ENCODE measurements at regions not wholly inside any gene's neighbourhood (a gene's known extent, or its start where the extent isn't known, plus 50 kb on each side); places are given as distances from the start of the nearest gene placed in this dataset.

GRCh38 chr5:90274216-90274615 is 135.3 kb downstream of the CETN3 start:
- TF ChIP-seq YY1 (IDR thresholded peaks at IDR 0.05; ENCODE audit: insufficient read depth, insufficient read length) (no peak), SUZ12 (IDR thresholded peaks at IDR 0.05; ENCODE audit: extremely low read depth, insufficient read depth, insufficient read length) (no peak), ZNF274 (IDR thresholded peaks at IDR 0.05; ENCODE audit: low read depth, low read length) (no peak)

Measured in NT2/D1 (cell line).